ENCODE measurements at regions not wholly inside any gene's neighbourhood (a gene's known extent, or its start where the extent isn't known, plus 50 kb on each side); places are given as distances from the start of the nearest gene placed in this dataset.
"Not testable (repeated sequence)": the region's sequence is repeated elsewhere in the genome, so short reads cannot be mapped to it uniquely, and the experiment has no call there.

DNA sequence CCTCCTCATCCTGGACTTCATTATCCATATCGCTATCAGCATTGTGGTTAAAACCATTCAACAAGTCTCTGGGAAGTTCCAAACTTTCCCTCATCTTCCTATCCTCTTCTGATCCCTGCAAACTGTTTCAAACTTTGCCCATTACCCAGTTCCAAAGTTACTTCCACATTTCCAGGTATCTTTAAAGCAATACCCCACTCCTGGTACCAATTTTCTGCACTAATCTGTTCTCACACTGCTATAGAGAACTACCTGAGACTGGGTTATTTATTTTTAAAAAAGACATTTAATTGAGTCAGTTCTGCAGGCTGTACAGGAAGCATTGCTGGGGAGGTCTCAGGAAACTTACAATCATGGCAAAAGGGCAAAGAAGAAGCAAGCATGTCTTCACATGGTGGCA lies 147.3 kb downstream of the ARL4A start:
- CTCF ChIA-PET = no interaction called here
- H3K9me3 ChIP-seq (ENCODE audit: insufficient read depth, low read depth) = peaks cover 15% of the 10 kb centered on the region
- DNase-seq = no peak
- no TSS peak for BruUV-seq (replicated peaks)
- H3K4me3 ChIP-seq = no peak overlapping the region
- H3K36me3 ChIP-seq (ENCODE audit: low read depth) = no peaks in the 10 kb centered on the region
- no peaks in the 10 kb centered on the region for H3K9me2 ChIP-seq (ENCODE audit: insufficient read depth)
- H3K4me1 ChIP-seq (replicated peaks; ENCODE audit: insufficient read depth) = no peaks in the 10 kb centered on the region
- no peaks in the 10 kb centered on the region for H3K27me3 ChIP-seq (ENCODE audit: insufficient read depth, low read depth)
- POLR2A ChIA-PET (ENCODE audit: unreplicated experiment) = interaction anchor here (0.6 kb wide), 1 partner anchor 91 kb away, joined by 4 read pairs; no protein-coding TSS in a partner anchor
- no peaks in the 10 kb centered on the region for H3F3A ChIP-seq (ENCODE audit: insufficient read depth, low read depth)
- H3K4me2 ChIP-seq = no peak overlapping the region
- intact Hi-C loops (cut with micrococcal nuclease; ENCODE audit: unreplicated experiment) = no loop called here
- TF ChIP-seq, protein P1, sequence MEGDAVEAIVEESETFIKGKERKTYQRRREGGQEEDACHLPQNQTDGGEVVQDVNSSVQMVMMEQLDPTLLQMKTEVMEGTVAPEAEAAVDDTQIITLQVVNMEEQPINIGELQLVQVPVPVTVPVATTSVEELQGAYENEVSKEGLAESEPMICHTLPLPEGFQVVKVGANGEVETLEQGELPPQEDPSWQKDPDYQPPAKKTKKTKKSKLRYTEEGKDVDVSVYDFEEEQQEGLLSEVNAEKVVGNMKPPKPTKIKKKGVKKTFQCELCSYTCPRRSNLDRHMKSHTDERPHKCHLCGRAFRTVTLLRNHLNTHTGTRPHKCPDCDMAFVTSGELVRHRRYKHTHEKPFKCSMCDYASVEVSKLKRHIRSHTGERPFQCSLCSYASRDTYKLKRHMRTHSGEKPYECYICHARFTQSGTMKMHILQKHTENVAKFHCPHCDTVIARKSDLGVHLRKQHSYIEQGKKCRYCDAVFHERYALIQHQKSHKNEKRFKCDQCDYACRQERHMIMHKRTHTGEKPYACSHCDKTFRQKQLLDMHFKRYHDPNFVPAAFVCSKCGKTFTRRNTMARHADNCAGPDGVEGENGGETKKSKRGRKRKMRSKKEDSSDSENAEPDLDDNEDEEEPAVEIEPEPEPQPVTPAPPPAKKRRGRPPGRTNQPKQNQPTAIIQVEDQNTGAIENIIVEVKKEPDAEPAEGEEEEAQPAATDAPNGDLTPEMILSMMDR (conservative IDR thresholded peaks at IDR 0.05) = no peak
- TF ChIP-seq EZH2 (IDR thresholded peaks at IDR 0.05; ENCODE audit: low read depth) = no peak
- H3K27ac ChIP-seq = no peak overlapping the region
- no peaks in the 10 kb centered on the region for H3K79me2 ChIP-seq (ENCODE audit: low read depth)
- H4K20me1 ChIP-seq (ENCODE audit: insufficient read depth) = no peaks in the 10 kb centered on the region
- no peak overlapping the region for H2AFZ ChIP-seq

DNA sequence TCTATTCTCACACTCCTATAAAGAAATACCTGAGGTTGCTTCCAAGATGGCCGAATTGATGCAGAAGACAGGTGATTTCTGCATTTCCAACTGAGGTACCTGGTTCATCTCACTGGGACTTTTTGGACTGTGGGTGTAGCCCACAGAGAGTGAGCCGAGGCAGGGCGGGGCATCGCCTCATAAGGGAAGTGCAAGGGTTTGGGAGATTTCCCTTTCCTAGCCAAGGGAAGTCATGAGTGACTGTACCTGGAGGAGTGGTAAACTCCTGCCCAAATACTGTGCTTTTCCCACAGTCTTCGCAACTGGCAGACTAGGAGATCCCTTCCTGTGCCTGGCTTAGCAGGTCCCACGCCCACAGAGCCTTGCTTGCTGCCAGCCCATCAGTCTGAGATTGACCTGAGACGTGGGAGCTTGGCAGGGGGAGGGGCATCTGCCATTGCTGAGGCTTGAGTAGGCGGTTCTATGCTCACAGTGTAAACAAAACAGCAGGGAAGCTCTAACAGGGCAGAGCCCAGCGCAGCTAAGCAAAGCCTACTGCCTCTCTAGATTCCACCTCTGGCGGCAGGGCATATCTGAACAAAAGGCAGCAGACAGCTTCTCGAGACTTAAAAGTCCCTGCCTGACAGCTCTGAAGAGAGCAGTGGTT lies 152.2 kb downstream of the ARL4A start:
- intact Hi-C loops (cut with micrococcal nuclease; ENCODE audit: unreplicated experiment) = no loop called here
- ChIA-PET POLR2A (ENCODE audit: unreplicated experiment) (no interaction called here), CTCF (no interaction called here)
- Histone ChIP-seq H3K27ac (no peak overlapping the region), H3K79me2 (ENCODE audit: low read depth) (no peaks in the 10 kb centered on the region), H3K27me3 (ENCODE audit: insufficient read depth, low read depth) (no peaks in the 10 kb centered on the region), H3K4me2 (no peak overlapping the region), H3K36me3 (ENCODE audit: low read depth) (no peaks in the 10 kb centered on the region), H3F3A (ENCODE audit: insufficient read depth, low read depth) (no peaks in the 10 kb centered on the region), H2AFZ (peak overlapping the region; percentile 18; the same call in 1 of the 2 replicates), H3K9me2 (ENCODE audit: insufficient read depth) (no peaks in the 10 kb centered on the region), H3K4me1 (replicated peaks; ENCODE audit: insufficient read depth) (no peaks in the 10 kb centered on the region), H3K9me3 (ENCODE audit: insufficient read depth, low read depth) (peaks cover 7% of the 10 kb centered on the region), H4K20me1 (ENCODE audit: insufficient read depth) (no peaks in the 10 kb centered on the region), H3K4me3 (no peak overlapping the region)
- TF ChIP-seq, protein P1 (conservative IDR thresholded peaks at IDR 0.05) = no peak
- no peak for TF ChIP-seq EZH2 (IDR thresholded peaks at IDR 0.05; ENCODE audit: low read depth)
- DNase-seq = no peak
- BruUV-seq (replicated peaks) = no TSS peak

DNA sequence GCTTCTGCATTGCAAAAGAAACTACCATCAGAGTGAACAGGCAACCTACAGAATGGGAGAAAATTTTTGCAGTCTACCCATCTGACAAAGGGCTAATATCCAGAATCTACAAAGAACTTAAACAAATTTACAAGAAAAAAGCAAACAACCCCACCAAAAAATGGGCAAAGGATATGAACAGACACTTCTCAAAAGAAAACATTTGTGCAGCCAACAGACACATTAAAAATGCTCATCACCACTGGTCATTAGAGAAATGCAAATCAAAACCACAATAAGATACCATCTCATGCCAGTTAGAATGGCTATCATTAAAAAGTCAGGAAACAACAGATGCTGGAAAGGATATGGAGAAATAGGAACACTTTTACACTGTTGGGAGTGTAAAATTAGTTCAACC lies 157.3 kb downstream of the ARL4A start:
- H3K4me3 ChIP-seq; POLR2A ChIA-PET (ENCODE audit: unreplicated experiment); H4K20me1 ChIP-seq (ENCODE audit: insufficient read depth); CTCF ChIA-PET; DNase-seq; BruUV-seq (replicated peaks); H3K36me3 ChIP-seq (ENCODE audit: low read depth); H3K79me2 ChIP-seq (ENCODE audit: low read depth); H3F3A ChIP-seq (ENCODE audit: insufficient read depth, low read depth); H3K4me1 ChIP-seq (replicated peaks; ENCODE audit: insufficient read depth); H3K4me2 ChIP-seq; H3K27ac ChIP-seq; H3K27me3 ChIP-seq (ENCODE audit: insufficient read depth, low read depth); intact Hi-C loops (cut with micrococcal nuclease; ENCODE audit: unreplicated experiment); H2AFZ ChIP-seq; H3K9me2 ChIP-seq (ENCODE audit: insufficient read depth): not testable (repeated sequence)
- H3K9me3 ChIP-seq (ENCODE audit: insufficient read depth, low read depth) = peaks cover 17% of the 10 kb centered on the region; the same call in 1 of the 2 replicates

DNA sequence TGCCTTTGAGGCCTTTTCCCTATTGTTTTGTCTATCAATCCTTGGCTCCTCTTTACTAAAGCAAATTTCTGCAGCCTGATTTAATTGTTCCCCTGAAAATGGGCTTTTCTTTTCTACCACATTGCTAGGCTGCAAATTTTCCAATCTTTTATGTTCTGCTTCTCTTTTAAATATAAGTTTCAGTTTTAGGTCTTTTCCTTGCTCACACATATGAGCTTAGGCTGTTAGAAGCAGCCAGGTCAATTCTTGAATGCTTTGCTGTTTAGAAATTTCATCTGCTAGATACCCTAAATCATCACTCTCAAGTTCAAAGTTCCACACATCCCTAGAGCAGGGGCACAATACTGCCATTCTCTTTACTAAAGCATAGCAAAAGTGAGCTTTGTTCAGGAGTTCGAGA lies 159.6 kb downstream of the ARL4A start:
- CTCF ChIA-PET = no interaction called here
- TF ChIP-seq EZH2 (IDR thresholded peaks at IDR 0.05; ENCODE audit: low read depth) = no peak
- TF ChIP-seq, protein P1 (conservative IDR thresholded peaks at IDR 0.05) = no peak
- no TSS peak for BruUV-seq (replicated peaks)

More for the DNA sequence above, 159.6 kb downstream of the ARL4A start:
- H3K4me3 ChIP-seq = no peak overlapping the region
- H3F3A ChIP-seq (ENCODE audit: insufficient read depth, low read depth) = no peaks in the 10 kb centered on the region
- POLR2A ChIA-PET (ENCODE audit: unreplicated experiment) = no interaction called here
- intact Hi-C loops (cut with micrococcal nuclease; ENCODE audit: unreplicated experiment) = no loop called here
- no peaks in the 10 kb centered on the region for H3K27me3 ChIP-seq (ENCODE audit: insufficient read depth, low read depth)
- peaks cover 17% of the 10 kb centered on the region; the same call in 1 of the 2 replicates for H3K9me3 ChIP-seq (ENCODE audit: insufficient read depth, low read depth)
- DNase-seq = peak in 1 of 2 experiments; percentile 27
- H3K79me2 ChIP-seq (ENCODE audit: low read depth) = no peaks in the 10 kb centered on the region
- no peak overlapping the region for H3K27ac ChIP-seq
- H3K36me3 ChIP-seq (ENCODE audit: low read depth) = no peaks in the 10 kb centered on the region
- no peaks in the 10 kb centered on the region for H4K20me1 ChIP-seq (ENCODE audit: insufficient read depth)
- H2AFZ ChIP-seq = no peak overlapping the region
- no peaks in the 10 kb centered on the region for H3K4me1 ChIP-seq (replicated peaks; ENCODE audit: insufficient read depth)
- H3K9me2 ChIP-seq (ENCODE audit: insufficient read depth) = no peaks in the 10 kb centered on the region
- H3K4me2 ChIP-seq = no peak overlapping the region

Measured in PC-9 (cell line).